Cardiac muscle cell (in vitro differentiated cells and primary cell): ENCODE measurements at regions not wholly inside any gene's neighbourhood (a gene's known extent, or its start where the extent isn't known, plus 50 kb on each side); places are given as distances from the start of the nearest gene placed in this dataset.

Source experiments
- DNase-seq, 2 donors: peaks; one replicate each; pipeline versions ENCODE4 v3.0.0 to v3.0.0-alpha.2; 2010 to 2017; ENCODE audit warnings: low read depth in 1 of 2, low spot score in 1 of 2
- H3K27ac ChIP-seq: fragments of 200-600 bp; sonication (generic); 2 replicates; pipeline ENCODE4 v1.5.1; 2016
- H3K27me3 ChIP-seq: fragments of 200-600 bp; sonication (generic); 2 replicates; pipeline ENCODE4 v1.6.0; 2016; ENCODE audit warnings: control low read depth
- H3K36me3 ChIP-seq: fragments of 200-600 bp; sonication (generic); 2 replicates; pipeline ENCODE4 v1.5.1; 2016; ENCODE audit warnings: control low read depth
- H3K4me1 ChIP-seq: fragments of 200-600 bp; sonication (generic); 2 replicates; pipeline ENCODE4 v1.8.1; 2017; ENCODE audit warnings: low read depth, mild to moderate bottlenecking, mixed run types
- H3K4me3 ChIP-seq: fragments of 200-600 bp; sonication (generic); 2 replicates; pipeline ENCODE4 v1.5.1; 2016; ENCODE audit warnings: mild to moderate bottlenecking
- H3K9me3 ChIP-seq: fragments of 200-600 bp; sonication (generic); 2 replicates; pipeline ENCODE4 v1.5.1; 2017; ENCODE audit warnings: low read depth, mild to moderate bottlenecking, control low read depth
- CTCF ChIP-seq: IDR thresholded peaks from 2 replicates; pipeline ENCODE4 v1.5.1; 2012; ENCODE audit warnings: low read depth, mild to moderate bottlenecking, low read length

DNA sequence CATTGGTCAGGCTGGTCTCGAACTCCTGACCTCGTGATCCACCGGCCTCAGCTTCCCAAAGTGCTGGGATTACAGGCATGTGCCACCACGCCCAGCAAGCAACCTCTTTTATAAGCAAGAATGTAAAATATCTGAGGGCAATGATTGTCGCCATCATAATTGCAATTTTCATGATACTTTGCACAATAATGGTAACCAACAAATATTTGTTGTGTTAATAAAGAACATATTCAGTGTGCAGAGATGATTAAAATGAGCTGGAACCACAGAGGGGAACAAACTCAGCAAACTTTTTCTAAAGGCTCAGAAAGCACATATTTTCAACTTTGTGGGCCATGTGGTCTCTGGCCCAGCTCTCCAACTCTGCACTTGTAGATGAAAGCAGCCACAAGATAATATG is 115.2 kb upstream of the SIX2 start:
- DNase-seq: no peak
- no peak overlapping the region for H3K27ac ChIP-seq
- no peak for TF ChIP-seq CTCF
- H3K36me3 ChIP-seq: no peaks in the 10 kb centered on the region
- no peaks in the 10 kb centered on the region for H3K4me1 ChIP-seq
- no peaks in the 10 kb centered on the region for H3K27me3 ChIP-seq
- H3K9me3 ChIP-seq: no peaks in the 10 kb centered on the region
- no peak overlapping the region for H3K4me3 ChIP-seq

GRCh38 chr2:45123521-45124191 is 114.4 kb upstream of the SIX2 start:
- no peak overlapping the region for H3K4me3 ChIP-seq
- no peaks in the 10 kb centered on the region for H3K9me3 ChIP-seq
- no peak for TF ChIP-seq CTCF
- no peaks in the 10 kb centered on the region for H3K36me3 ChIP-seq
- H3K4me1 ChIP-seq: no peaks in the 10 kb centered on the region
- H3K27ac ChIP-seq: no peak overlapping the region
- no peaks in the 10 kb centered on the region for H3K27me3 ChIP-seq
- no peak for DNase-seq

GRCh38 chr2:45123065-45123464 is 113.8 kb upstream of the SIX2 start:
- TF ChIP-seq CTCF: no peak
- H3K9me3 ChIP-seq: no peaks in the 10 kb centered on the region
- no peaks in the 10 kb centered on the region for H3K27me3 ChIP-seq
- H3K27ac ChIP-seq: no peak overlapping the region
- peaks cover 4% of the 10 kb centered on the region for H3K4me1 ChIP-seq
- H3K36me3 ChIP-seq: no peaks in the 10 kb centered on the region
- no peak overlapping the region for H3K4me3 ChIP-seq
- DNase-seq: no peak

- no peaks in the 10 kb centered on the region for H3K9me3 ChIP-seq
- H3K27ac ChIP-seq: no peak overlapping the region
- H3K36me3 ChIP-seq: no peaks in the 10 kb centered on the region
- H3K4me3 ChIP-seq: no peak overlapping the region
- DNase-seq: peak in 1 of 2 donors; percentile 57
- TF ChIP-seq CTCF: no peak
- peaks cover 13% of the 10 kb centered on the region for H3K4me1 ChIP-seq
- no peaks in the 10 kb centered on the region for H3K27me3 ChIP-seq
Measured at GRCh38 chr2:45121236-45121927, 112.1 kb upstream of the SIX2 start.

GRCh38 chr2:45120546-45120945 is 111.3 kb upstream of the SIX2 start:
- Histone ChIP-seq H3K4me1 (peaks cover 13% of the 10 kb centered on the region), H3K4me3 (no peak overlapping the region), H3K9me3 (no peaks in the 10 kb centered on the region), H3K36me3 (no peaks in the 10 kb centered on the region), H3K27me3 (no peaks in the 10 kb centered on the region), H3K27ac (no peak overlapping the region)
- no peak for DNase-seq
- no peak for TF ChIP-seq CTCF
